Hematopoietic multipotent progenitor cell treated with erythropoietin and hydrocortisone succinate and interleukin-3 and kit ligand, for 8 days (in vitro differentiated cells): ENCODE measurements at regions not wholly inside any gene's neighbourhood (a gene's known extent, or its start where the extent isn't known, plus 50 kb on each side); places are given as distances from the start of the nearest gene placed in this dataset.

ENCODE experiments used
- DNase-seq: peaks from one replicate; pipeline ENCODE4 v3.0.0-alpha.2; 2015

GRCh38 chr6:132977413-132977812, 163.0 kb downstream of the RPS12 start:
- no peak for DNase-seq

GRCh38 chr6:132978685-132979084, 164.3 kb downstream of the RPS12 start:
- DNase-seq, result no peak

- DNase-seq, result no peak
These were observed 179.4 kb downstream of the RPS12 start for GRCh38 chr6:132993738-132994137.

- no peak for DNase-seq
These were observed 180.6 kb downstream of the RPS12 start for GRCh38 chr6:132995009-132995408.

- DNase-seq, result no peak
These were observed 181.1 kb downstream of the RPS12 start for GRCh38 chr6:132995432-132995831.

GRCh38 chr6:132998418-132998817, 184.0 kb downstream of the RPS12 start:
- DNase-seq, result no peak

GRCh38 chr6:133001040-133001565, 186.7 kb downstream of the RPS12 start:
- no peak for DNase-seq

- no peak for DNase-seq
These were observed 190.0 kb downstream of the RPS12 start for GRCh38 chr6:133004304-133004884.

GRCh38 chr6:133012774-133013173, 198.4 kb downstream of the RPS12 start:
- no peak for DNase-seq

- no peak for DNase-seq
These were observed 202.3 kb downstream of the RPS12 start for GRCh38 chr6:133016631-133017030.

GRCh38 chr6:133017581-133017980, 203.2 kb downstream of the RPS12 start:
- DNase-seq, result no peak

- no peak for DNase-seq
These were observed 212.3 kb downstream of the RPS12 start for GRCh38 chr6:133026705-133027104.

GRCh38 chr6:133033263-133033662, 207.9 kb upstream of the EYA4 start:
- no peak for DNase-seq

GRCh38 chr6:133034509-133035206, 206.5 kb upstream of the EYA4 start:
- DNase-seq, result no peak

GRCh38 chr6:133040094-133040802, 200.9 kb upstream of the EYA4 start:
- peak; percentile 17 for DNase-seq

- DNase-seq, result peak; percentile 85
These were observed 200.2 kb upstream of the EYA4 start for GRCh38 chr6:133040803-133041419.

GRCh38 chr6:133042550-133043120, 198.5 kb upstream of the EYA4 start:
- no peak for DNase-seq

GRCh38 chr6:133046576-133046975, 194.6 kb upstream of the EYA4 start:
- DNase-seq, result no peak

GRCh38 chr6:133047065-133047665, 194.0 kb upstream of the EYA4 start:
- no peak for DNase-seq

GRCh38 chr6:133047706-133048105, 193.5 kb upstream of the EYA4 start:
- no peak for DNase-seq

- DNase-seq, result no peak
These were observed 189.9 kb upstream of the EYA4 start for GRCh38 chr6:133051240-133051639.

GRCh38 chr6:133052465-133052864, 188.7 kb upstream of the EYA4 start:
- DNase-seq, result no peak
